ENCODE measurements at regions not wholly inside any gene's neighbourhood (a gene's known extent, or its start where the extent isn't known, plus 50 kb on each side); places are given as distances from the start of the nearest gene placed in this dataset.

- H3K36me3 Mint-ChIP-seq (ENCODE audit: low read depth) = no peaks in the 10 kb centered on the region
- H3K4me1 Mint-ChIP-seq (ENCODE audit: low read depth) = no peaks in the 10 kb centered on the region
- H3K4me1 ChIP-seq (ENCODE audit: insufficient read depth, low read length) = no peaks in the 10 kb centered on the region
- H3K9me3 ChIP-seq (ENCODE audit: control insufficient read depth in 1 of 2, insufficient read depth in 1 of 2, low read length in 2 of 2) = no peaks in the 10 kb centered on the region
- ATAC-seq (ENCODE audit: poor library complexity) (no peak), DNase-seq (no peak)
- no peak for TF ChIP-seq CTCF (IDR thresholded peaks at IDR 0.05)
- intact Hi-C loops (cut with DNase I, micrococcal nuclease) = no loop called here
- H3K36me3 ChIP-seq (ENCODE audit: insufficient read depth, low read length) = no peaks in the 10 kb centered on the region
- peaks cover 9% of the 10 kb centered on the region for H3K27me3 Mint-ChIP-seq
- H3K27ac ChIP-seq (ENCODE audit: low read depth in 1 of 2, low read length in 2 of 2) = no peak overlapping the region
- H3K4me3 Mint-ChIP-seq = no peak overlapping the region
- H3K27ac Mint-ChIP-seq = no peak overlapping the region
- H3K27me3 ChIP-seq (ENCODE audit: control insufficient read depth in 1 of 2, insufficient read depth in 2 of 2, low read length in 2 of 2) = no peaks in the 10 kb centered on the region
- ChIA-PET CTCF (no interaction called here), POLR2A (no interaction called here)
- no peaks in the 10 kb centered on the region for H3K9me3 Mint-ChIP-seq
- H3K4me3 ChIP-seq (ENCODE audit: low read length) = no peak overlapping the region
Observed at GRCh38 chr3:102699104-102699818, 264.4 kb downstream of the ZPLD1 start.

DNA sequence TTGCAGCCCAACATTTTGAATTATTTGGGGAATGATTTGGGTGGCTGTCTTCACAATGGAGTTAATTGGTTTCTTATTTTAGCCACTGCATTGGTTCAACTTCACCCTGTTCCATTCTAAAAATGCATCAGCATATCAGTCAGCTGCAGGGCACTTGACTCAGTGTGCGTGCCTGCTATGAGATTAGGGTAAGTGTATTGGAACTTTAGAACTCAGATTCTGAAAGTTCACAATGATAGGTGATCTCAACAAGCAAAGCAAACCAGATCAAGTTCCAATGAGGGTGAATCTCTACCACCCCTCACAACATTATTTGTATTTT lies 265.0 kb downstream of the ZPLD1 start:
- Mint-ChIP-seq H3K27ac (no peak overlapping the region), H3K36me3 (ENCODE audit: low read depth) (no peaks in the 10 kb centered on the region), H3K27me3 (peaks cover 9% of the 10 kb centered on the region), H3K9me3 (no peaks in the 10 kb centered on the region), H3K4me3 (no peak overlapping the region), H3K4me1 (ENCODE audit: low read depth) (no peaks in the 10 kb centered on the region)
- Histone ChIP-seq H3K4me1 (ENCODE audit: insufficient read depth, low read length) (no peaks in the 10 kb centered on the region), H3K27ac (ENCODE audit: low read depth in 1 of 2, low read length in 2 of 2) (no peak overlapping the region), H3K27me3 (ENCODE audit: control insufficient read depth in 1 of 2, insufficient read depth in 2 of 2, low read length in 2 of 2) (no peaks in the 10 kb centered on the region), H3K36me3 (ENCODE audit: insufficient read depth, low read length) (no peaks in the 10 kb centered on the region), H3K9me3 (ENCODE audit: control insufficient read depth in 1 of 2, insufficient read depth in 1 of 2, low read length in 2 of 2) (no peaks in the 10 kb centered on the region), H3K4me3 (ENCODE audit: low read length) (no peak overlapping the region)
- no peak for TF ChIP-seq CTCF (IDR thresholded peaks at IDR 0.05)
- no peak for ATAC-seq (ENCODE audit: poor library complexity)
- DNase-seq = no peak
- intact Hi-C loops (cut with DNase I, micrococcal nuclease) = no loop called here
- POLR2A ChIA-PET = no interaction called here
- CTCF ChIA-PET = no interaction called here

DNA sequence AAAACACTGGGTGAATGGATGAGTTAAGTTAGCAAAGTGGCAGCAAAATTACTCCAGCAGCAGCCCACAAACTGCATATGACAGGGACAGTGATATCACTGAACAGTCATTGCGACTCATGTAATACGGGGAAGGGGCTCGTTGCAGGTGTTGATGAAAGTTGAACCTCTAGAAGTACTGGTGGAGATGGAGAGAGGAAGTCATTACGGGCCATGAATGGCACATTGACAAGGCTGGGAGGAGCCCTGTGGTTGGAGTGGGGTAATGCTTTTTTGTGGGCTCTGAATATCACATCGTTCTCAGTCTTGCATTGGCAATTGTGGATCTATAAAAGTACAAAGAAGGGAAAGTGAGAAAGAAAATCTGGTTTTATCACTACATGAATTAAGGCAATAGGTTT lies 278.1 kb downstream of the ZPLD1 start:
- no peak for TF ChIP-seq CTCF (IDR thresholded peaks at IDR 0.05)
- intact Hi-C loops (cut with DNase I, micrococcal nuclease) = no loop called here
- no peak for ATAC-seq (ENCODE audit: poor library complexity)

More for the DNA sequence above, 278.1 kb downstream of the ZPLD1 start:
- Histone ChIP-seq H3K27ac (ENCODE audit: low read depth in 1 of 2, low read length in 2 of 2) (no peak overlapping the region), H3K4me1 (ENCODE audit: insufficient read depth, low read length) (no peaks in the 10 kb centered on the region), H3K4me3 (ENCODE audit: low read length) (no peak overlapping the region), H3K36me3 (ENCODE audit: insufficient read depth, low read length) (no peaks in the 10 kb centered on the region), H3K27me3 (ENCODE audit: control insufficient read depth in 1 of 2, insufficient read depth in 2 of 2, low read length in 2 of 2) (peaks cover 0 to 3% of the 10 kb centered on the region in 2 experiments), H3K9me3 (ENCODE audit: control insufficient read depth in 1 of 2, insufficient read depth in 1 of 2, low read length in 2 of 2) (no peaks in the 10 kb centered on the region)
- H3K4me3 Mint-ChIP-seq = no peak overlapping the region
- no peaks in the 10 kb centered on the region for H3K36me3 Mint-ChIP-seq (ENCODE audit: low read depth)
- H3K27ac Mint-ChIP-seq = no peak overlapping the region
- ChIA-PET CTCF (no interaction called here), POLR2A (no interaction called here)
- no peaks in the 10 kb centered on the region for H3K27me3 Mint-ChIP-seq
- no peaks in the 10 kb centered on the region for H3K4me1 Mint-ChIP-seq (ENCODE audit: low read depth)
- no peaks in the 10 kb centered on the region for H3K9me3 Mint-ChIP-seq
- DNase-seq = no peak
